PC-9 (cell line): ENCODE measurements at regions not wholly inside any gene's neighbourhood (a gene's known extent, or its start where the extent isn't known, plus 50 kb on each side); places are given as distances from the start of the nearest gene placed in this dataset.

Source experiments
- BruUV-seq: library from RNA; stranded (reverse); fragments of 400-500 nt; replicated peaks from 2 replicates; lab custom pipeline; 2021; lab: Mats Ljungman, UMichigan
- CTCF ChIA-PET: fragments of 300-600 bp; sonication (Branson Sonifier 250); formaldehyde crosslinking; loops from one replicate; lab custom pipeline; 2022; ENCODE audit warnings: antibody characterized with exemption; lab: Charles Lee
- POLR2A ChIA-PET: fragments of 300-600 bp; sonication (Branson Sonifier 250); formaldehyde crosslinking; loops from one replicate; lab custom pipeline; 2022; ENCODE audit warnings: antibody characterized with exemption; ENCODE audit not compliant: unreplicated experiment; lab: Charles Lee
- DNase-seq, 2 experiments: peaks; one replicate each; pipeline versions ENCODE4 v3.0.0 to v3.0.0-alpha.2; 2015 to 2022; ENCODE audit warnings: mixed read lengths in 1 of 2
- H2AFZ ChIP-seq: fragments of 200-600 bp; sonication (generic); 2 replicates; pipeline ENCODE4 v1.8.1; 2017; ENCODE audit warnings: antibody characterized with exemption
- H3F3A ChIP-seq: fragments of 200-600 bp; sonication (generic); 2 replicates; pipeline ENCODE4 v1.8.1; 2017; ENCODE audit warnings: antibody characterized with exemption, mild to moderate bottlenecking, low read depth; ENCODE audit not compliant: insufficient read depth
- H3K27ac ChIP-seq: fragments of 200-600 bp; sonication (generic); 2 replicates; pipeline ENCODE4 v1.6.1; 2016; ENCODE audit warnings: mixed run types
- H3K27me3 ChIP-seq: fragments of 200-600 bp; sonication (generic); 2 replicates; pipeline ENCODE4 v1.6.1; 2016; ENCODE audit warnings: low read depth, mixed run types; ENCODE audit not compliant: insufficient read depth
- H3K36me3 ChIP-seq: fragments of 200-600 bp; sonication (generic); 2 replicates; pipeline ENCODE4 v1.6.1; 2016; ENCODE audit warnings: low read depth, mixed run types
- H3K4me1 ChIP-seq: fragments of 200-600 bp; sonication (generic); replicated peaks from 2 replicates; pipeline ENCODE4 v1.6.1; 2016; ENCODE audit warnings: mixed run types; ENCODE audit not compliant: insufficient read depth
- H3K4me2 ChIP-seq: fragments of 200-600 bp; sonication (generic); 2 replicates; pipeline ENCODE4 v1.6.1; 2017; ENCODE audit warnings: mixed run types
- H3K4me3 ChIP-seq: fragments of 200-600 bp; sonication (generic); 2 replicates; pipeline ENCODE4 v1.6.1; 2016; ENCODE audit warnings: mixed run types
- H3K79me2 ChIP-seq: fragments of 200-600 bp; sonication (generic); 2 replicates; pipeline ENCODE4 v1.6.1; 2017; ENCODE audit warnings: low read depth, mixed run types
- H3K9me2 ChIP-seq: fragments of 200-600 bp; sonication (generic); 2 replicates; pipeline ENCODE4 v1.8.1; 2017; ENCODE audit warnings: mild to moderate bottlenecking; ENCODE audit not compliant: insufficient read depth
- H3K9me3 ChIP-seq: fragments of 200-600 bp; sonication (generic); 2 replicates; pipeline ENCODE4 v1.8.1; 2016; ENCODE audit warnings: low read depth; ENCODE audit not compliant: insufficient read depth
- H4K20me1 ChIP-seq: fragments of 200-600 bp; sonication (generic); 2 replicates; pipeline ENCODE4 v1.8.1; 2017; ENCODE audit not compliant: insufficient read depth
- EZH2 ChIP-seq: fragments of 200-600 bp; sonication (generic); IDR thresholded peaks from 2 replicates; pipeline ENCODE4 v1.8.0; 2017; ENCODE audit warnings: antibody characterized with exemption, low read depth
- intact Hi-C: fragments of 100-400 bp; cut with micrococcal nuclease; formaldehyde crosslinking; loops from one replicate; pipeline ENCODE4 v1.10.0; 2022; ENCODE audit not compliant: unreplicated experiment
- TF ChIP-seq, protein P1 (sequence below): fragments of 200-600 bp; sonication (generic); conservative IDR thresholded peaks from 2 replicates; pipeline ENCODE4 v1.6.1; 2017; ENCODE audit warnings: mixed run types, antibody characterized with exemption, mild to moderate bottlenecking, moderate library complexity

DNA sequence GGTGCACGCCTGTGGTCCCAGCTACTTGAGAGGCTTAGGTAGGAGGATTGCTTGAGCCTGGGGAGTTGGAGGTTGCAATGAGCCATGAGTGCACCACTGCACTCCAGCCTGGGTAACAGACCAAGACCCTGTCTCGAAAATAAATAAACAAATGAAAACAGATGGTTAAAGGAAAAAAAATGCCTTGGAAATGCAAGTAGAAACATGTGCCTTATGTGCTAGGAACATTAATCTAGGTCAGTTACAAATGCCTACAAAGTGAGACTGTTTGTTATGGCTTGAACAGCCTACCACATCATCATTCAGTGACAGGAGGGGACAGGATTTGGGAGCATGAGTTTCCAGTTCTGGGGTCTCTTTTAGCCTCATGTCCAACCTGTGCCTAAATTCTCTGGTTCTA, 52.4 kb upstream of the BCAT1 start:
- BruUV-seq = no TSS peak
- Histone ChIP-seq H2AFZ (no peak overlapping the region), H3K4me3 (no peak overlapping the region), H3K4me2 (no peak overlapping the region), H3K27me3 (no peaks in the 10 kb centered on the region), H4K20me1 (no peaks in the 10 kb centered on the region), H3K9me3 (no peaks in the 10 kb centered on the region), H3K27ac (no peak overlapping the region), H3K36me3 (no peaks in the 10 kb centered on the region), H3F3A (no peaks in the 10 kb centered on the region), H3K79me2 (no peaks in the 10 kb centered on the region), H3K9me2 (no peaks in the 10 kb centered on the region), H3K4me1 (no peaks in the 10 kb centered on the region)
- intact Hi-C loops = no loop called here
- CTCF ChIA-PET = no interaction called here
- no peak for DNase-seq
- no peak for TF ChIP-seq EZH2
- TF ChIP-seq, protein P1, sequence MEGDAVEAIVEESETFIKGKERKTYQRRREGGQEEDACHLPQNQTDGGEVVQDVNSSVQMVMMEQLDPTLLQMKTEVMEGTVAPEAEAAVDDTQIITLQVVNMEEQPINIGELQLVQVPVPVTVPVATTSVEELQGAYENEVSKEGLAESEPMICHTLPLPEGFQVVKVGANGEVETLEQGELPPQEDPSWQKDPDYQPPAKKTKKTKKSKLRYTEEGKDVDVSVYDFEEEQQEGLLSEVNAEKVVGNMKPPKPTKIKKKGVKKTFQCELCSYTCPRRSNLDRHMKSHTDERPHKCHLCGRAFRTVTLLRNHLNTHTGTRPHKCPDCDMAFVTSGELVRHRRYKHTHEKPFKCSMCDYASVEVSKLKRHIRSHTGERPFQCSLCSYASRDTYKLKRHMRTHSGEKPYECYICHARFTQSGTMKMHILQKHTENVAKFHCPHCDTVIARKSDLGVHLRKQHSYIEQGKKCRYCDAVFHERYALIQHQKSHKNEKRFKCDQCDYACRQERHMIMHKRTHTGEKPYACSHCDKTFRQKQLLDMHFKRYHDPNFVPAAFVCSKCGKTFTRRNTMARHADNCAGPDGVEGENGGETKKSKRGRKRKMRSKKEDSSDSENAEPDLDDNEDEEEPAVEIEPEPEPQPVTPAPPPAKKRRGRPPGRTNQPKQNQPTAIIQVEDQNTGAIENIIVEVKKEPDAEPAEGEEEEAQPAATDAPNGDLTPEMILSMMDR = no peak
- POLR2A ChIA-PET = no interaction called here
